Astrocyte (in vitro differentiated cells and primary cell): ENCODE measurements at regions not wholly inside any gene's neighbourhood (a gene's known extent, or its start where the extent isn't known, plus 50 kb on each side); places are given as distances from the start of the nearest gene placed in this dataset.

Source experiments
- DNase-seq: peaks from one replicate; pipeline ENCODE4 v3.0.0-alpha.2; 2010; ENCODE audit warnings: low read depth
- FAIRE-seq: peaks from 2 replicates; lab custom pipeline; 2011; peaks lifted over from hg19 to GRCh38; lab: Jason Lieb, UNC
- H2AFZ ChIP-seq: 2 replicates; pipeline ENCODE4 v1.6.0; 2012; ENCODE audit warnings: low read depth, low read length, inconsistent platforms
- H3K27ac ChIP-seq: 2 replicates; pipeline ENCODE4 v1.5.1; 2011; ENCODE audit warnings: low read depth, low read length, inconsistent platforms
- H3K27me3 ChIP-seq: 2 replicates; pipeline ENCODE4 v1.6.0; 2011; ENCODE audit warnings: low read length, inconsistent platforms; ENCODE audit not compliant: insufficient read depth
- H3K36me3 ChIP-seq: 2 replicates; pipeline ENCODE4 v1.5.1; 2011; ENCODE audit warnings: low read length, inconsistent platforms; ENCODE audit not compliant: insufficient read depth
- H3K4me1 ChIP-seq: 2 replicates; pipeline ENCODE4 v1.5.1; 2011; ENCODE audit warnings: low read length, inconsistent platforms; ENCODE audit not compliant: insufficient read depth
- H3K4me2 ChIP-seq: 2 replicates; pipeline ENCODE4 v1.6.0; 2012; ENCODE audit warnings: low read length, inconsistent platforms
- H3K4me3 ChIP-seq: 2 replicates; pipeline ENCODE4 v1.5.1; 2011; ENCODE audit warnings: low read depth, mild to moderate bottlenecking, low read length, inconsistent platforms; ENCODE audit not compliant: insufficient read depth
- H3K79me2 ChIP-seq: 2 replicates; pipeline ENCODE4 v1.6.0; 2012; ENCODE audit warnings: mild to moderate bottlenecking, low read length, inconsistent platforms; ENCODE audit not compliant: insufficient read depth
- H3K9ac ChIP-seq: 2 replicates; pipeline ENCODE4 v1.6.0; 2012; ENCODE audit warnings: mild to moderate bottlenecking, low read length, inconsistent platforms
- H3K9me3 ChIP-seq: 2 replicates; pipeline ENCODE4 v1.5.1; 2012; ENCODE audit warnings: low read depth, mild to moderate bottlenecking, low read length, inconsistent platforms; ENCODE audit not compliant: insufficient read depth
- H4K20me1 ChIP-seq: 2 replicates; pipeline ENCODE4 v1.6.0; 2012; ENCODE audit warnings: low read length, inconsistent platforms; ENCODE audit not compliant: insufficient read depth
- H3K27ac Mint-ChIP-seq: one replicate; pipeline ENCODE4 v1.8.0; 2021; ENCODE audit warnings: mild to moderate bottlenecking, mixed read lengths; ENCODE audit not compliant: unreplicated experiment
- H3K27me3 Mint-ChIP-seq: one replicate; pipeline ENCODE4 v1.8.0; 2021; ENCODE audit warnings: low read depth, mixed read lengths; ENCODE audit not compliant: unreplicated experiment
- H3K36me3 Mint-ChIP-seq: one replicate; pipeline ENCODE4 v1.8.0; 2021; ENCODE audit warnings: low read depth, mixed read lengths; ENCODE audit not compliant: unreplicated experiment
- H3K4me1 Mint-ChIP-seq: one replicate; pipeline ENCODE4 v1.8.0; 2021; ENCODE audit warnings: low read depth, mixed read lengths; ENCODE audit not compliant: unreplicated experiment
- H3K4me3 Mint-ChIP-seq: one replicate; pipeline ENCODE4 v1.8.0; 2021; ENCODE audit warnings: mild to moderate bottlenecking, moderate library complexity, mixed read lengths; ENCODE audit not compliant: unreplicated experiment
- H3K9me3 Mint-ChIP-seq: one replicate; pipeline ENCODE4 v1.8.0; 2021; ENCODE audit warnings: mild to moderate bottlenecking, mixed read lengths; ENCODE audit not compliant: unreplicated experiment
- EZH2 ChIP-seq: IDR thresholded peaks from 2 replicates; pipeline ENCODE4 v1.6.1; 2012; ENCODE audit warnings: mild to moderate bottlenecking, low read length, inconsistent platforms; ENCODE audit not compliant: insufficient read depth
- TF ChIP-seq, protein P1 (sequence below): IDR thresholded peaks from 2 replicates; pipeline ENCODE4 v1.5.1; 2011; ENCODE audit warnings: low read depth, mild to moderate bottlenecking, inconsistent platforms, low read length, moderate library complexity; ENCODE audit not compliant: insufficient read depth

GRCh38 chr2:12002215-12002614 is 255.8 kb downstream of the LPIN1 start:
- Mint-ChIP-seq H3K36me3 (no peaks in the 10 kb centered on the region), H3K9me3 (peaks cover 6% of the 10 kb centered on the region), H3K4me3 (no peak overlapping the region), H3K27ac (no peak overlapping the region), H3K27me3 (no peaks in the 10 kb centered on the region), H3K4me1 (peaks cover 32% of the 10 kb centered on the region)
- no peak overlapping the region for H3K27ac ChIP-seq
- no peaks in the 10 kb centered on the region for H3K9me3 ChIP-seq
- H3K36me3 ChIP-seq: no peaks in the 10 kb centered on the region
- no peak overlapping the region for H3K4me3 ChIP-seq
- H3K27me3 ChIP-seq: no peaks in the 10 kb centered on the region
- no peaks in the 10 kb centered on the region for H3K79me2 ChIP-seq
- peaks cover 13% of the 10 kb centered on the region for H3K4me1 ChIP-seq
- no peak overlapping the region for H3K4me2 ChIP-seq
- H3K9ac ChIP-seq: no peak overlapping the region
- H4K20me1 ChIP-seq: no peaks in the 10 kb centered on the region
- H2AFZ ChIP-seq: no peak overlapping the region
- TF ChIP-seq EZH2: no peak
- TF ChIP-seq, protein P1, sequence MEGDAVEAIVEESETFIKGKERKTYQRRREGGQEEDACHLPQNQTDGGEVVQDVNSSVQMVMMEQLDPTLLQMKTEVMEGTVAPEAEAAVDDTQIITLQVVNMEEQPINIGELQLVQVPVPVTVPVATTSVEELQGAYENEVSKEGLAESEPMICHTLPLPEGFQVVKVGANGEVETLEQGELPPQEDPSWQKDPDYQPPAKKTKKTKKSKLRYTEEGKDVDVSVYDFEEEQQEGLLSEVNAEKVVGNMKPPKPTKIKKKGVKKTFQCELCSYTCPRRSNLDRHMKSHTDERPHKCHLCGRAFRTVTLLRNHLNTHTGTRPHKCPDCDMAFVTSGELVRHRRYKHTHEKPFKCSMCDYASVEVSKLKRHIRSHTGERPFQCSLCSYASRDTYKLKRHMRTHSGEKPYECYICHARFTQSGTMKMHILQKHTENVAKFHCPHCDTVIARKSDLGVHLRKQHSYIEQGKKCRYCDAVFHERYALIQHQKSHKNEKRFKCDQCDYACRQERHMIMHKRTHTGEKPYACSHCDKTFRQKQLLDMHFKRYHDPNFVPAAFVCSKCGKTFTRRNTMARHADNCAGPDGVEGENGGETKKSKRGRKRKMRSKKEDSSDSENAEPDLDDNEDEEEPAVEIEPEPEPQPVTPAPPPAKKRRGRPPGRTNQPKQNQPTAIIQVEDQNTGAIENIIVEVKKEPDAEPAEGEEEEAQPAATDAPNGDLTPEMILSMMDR: no peak
- no peak for FAIRE-seq
- no peak for DNase-seq

DNA sequence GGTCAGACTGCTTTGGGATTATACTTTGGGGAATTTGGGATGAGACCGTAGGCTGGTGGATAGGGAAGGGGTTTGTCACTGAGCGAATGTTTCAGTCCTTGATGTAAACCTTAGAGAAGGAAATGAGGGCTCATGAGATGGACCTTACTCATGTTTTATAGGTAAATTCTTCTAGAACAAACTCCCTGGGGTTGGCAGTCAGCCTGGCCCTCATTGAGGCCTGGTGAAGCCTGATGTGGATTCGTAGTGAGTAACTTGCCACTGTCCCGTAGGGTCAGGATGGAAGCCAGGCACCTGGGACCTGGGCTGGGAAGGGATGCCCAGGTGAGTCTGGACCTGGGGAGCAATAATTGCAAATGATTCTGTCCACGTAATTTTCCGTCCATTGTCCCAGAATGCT is 258.3 kb downstream of the LPIN1 start:
- Mint-ChIP-seq H3K36me3 (no peaks in the 10 kb centered on the region), H3K4me3 (no peak overlapping the region), H3K27me3 (no peaks in the 10 kb centered on the region), H3K9me3 (peaks cover 6% of the 10 kb centered on the region), H3K4me1 (peaks cover 35% of the 10 kb centered on the region), H3K27ac (no peak overlapping the region)
- Histone ChIP-seq H3K36me3 (no peaks in the 10 kb centered on the region), H4K20me1 (no peaks in the 10 kb centered on the region), H3K4me2 (no peak overlapping the region), H2AFZ (no peak overlapping the region), H3K4me1 (peaks cover 14% of the 10 kb centered on the region), H3K9ac (no peak overlapping the region), H3K27ac (no peak overlapping the region), H3K4me3 (no peak overlapping the region), H3K79me2 (no peaks in the 10 kb centered on the region), H3K9me3 (no peaks in the 10 kb centered on the region), H3K27me3 (no peaks in the 10 kb centered on the region)
- no peak for DNase-seq
- FAIRE-seq: no peak
- no peak for TF ChIP-seq EZH2
- TF ChIP-seq, protein P1: no peak

DNA sequence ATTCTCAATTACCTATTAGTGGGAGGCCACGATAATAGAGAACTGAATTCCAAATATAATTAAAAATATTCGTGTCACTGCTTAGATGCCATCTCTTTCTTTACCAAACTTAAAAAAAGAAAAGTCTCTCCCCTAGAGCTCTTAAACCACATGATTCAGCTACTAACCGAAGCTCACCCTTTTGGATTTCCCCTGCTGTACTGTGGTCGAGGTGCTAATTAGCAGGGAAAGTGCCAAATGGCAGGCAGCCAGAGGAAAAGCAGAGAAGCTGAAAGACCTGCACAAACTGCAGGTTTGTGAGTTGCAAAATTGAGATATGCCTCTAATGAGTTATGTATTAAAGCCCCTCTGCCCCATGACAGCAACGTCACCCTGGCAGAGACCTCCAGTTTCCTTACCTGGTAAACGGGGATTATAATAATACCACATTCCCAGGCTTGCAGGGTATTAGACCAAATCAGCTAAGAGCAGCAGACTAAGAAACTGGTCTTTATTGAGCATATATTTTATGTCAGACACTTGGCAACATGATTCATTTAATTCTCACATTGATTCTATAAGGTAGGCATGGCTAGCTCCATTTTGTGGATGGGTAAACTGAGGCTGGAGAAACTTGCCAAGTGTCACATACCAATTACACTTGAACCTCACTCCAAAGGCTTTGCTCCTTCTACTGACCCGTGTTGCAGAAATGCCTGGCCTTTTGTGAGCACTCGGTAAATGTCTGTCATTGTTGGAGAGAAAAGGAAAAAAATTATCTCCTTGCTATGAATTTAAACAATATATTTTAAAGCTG is 259.7 kb downstream of the LPIN1 start:
- no peak for TF ChIP-seq EZH2
- TF ChIP-seq, protein P1: no peak
- Histone ChIP-seq H3K36me3 (no peaks in the 10 kb centered on the region), H3K4me2 (peak overlapping the region; percentile 34), H3K4me3 (no peak overlapping the region), H3K27me3 (no peaks in the 10 kb centered on the region), H3K27ac (no peak overlapping the region), H4K20me1 (no peaks in the 10 kb centered on the region), H2AFZ (no peak overlapping the region), H3K9me3 (no peaks in the 10 kb centered on the region), H3K9ac (no peak overlapping the region), H3K79me2 (no peaks in the 10 kb centered on the region), H3K4me1 (peaks cover 14% of the 10 kb centered on the region)
- H3K27me3 Mint-ChIP-seq: no peaks in the 10 kb centered on the region
- peak; percentile 60 for DNase-seq
- peaks cover 6% of the 10 kb centered on the region for H3K9me3 Mint-ChIP-seq
- peak overlapping the region; percentile 79 for H3K27ac Mint-ChIP-seq
- no peak for FAIRE-seq
- H3K4me1 Mint-ChIP-seq: peaks cover 37% of the 10 kb centered on the region
- H3K36me3 Mint-ChIP-seq: no peaks in the 10 kb centered on the region
- no peak overlapping the region for H3K4me3 Mint-ChIP-seq
